ENCODE measurements at regions not wholly inside any gene's neighbourhood (a gene's known extent, or its start where the extent isn't known, plus 50 kb on each side); places are given as distances from the start of the nearest gene placed in this dataset.

DNA sequence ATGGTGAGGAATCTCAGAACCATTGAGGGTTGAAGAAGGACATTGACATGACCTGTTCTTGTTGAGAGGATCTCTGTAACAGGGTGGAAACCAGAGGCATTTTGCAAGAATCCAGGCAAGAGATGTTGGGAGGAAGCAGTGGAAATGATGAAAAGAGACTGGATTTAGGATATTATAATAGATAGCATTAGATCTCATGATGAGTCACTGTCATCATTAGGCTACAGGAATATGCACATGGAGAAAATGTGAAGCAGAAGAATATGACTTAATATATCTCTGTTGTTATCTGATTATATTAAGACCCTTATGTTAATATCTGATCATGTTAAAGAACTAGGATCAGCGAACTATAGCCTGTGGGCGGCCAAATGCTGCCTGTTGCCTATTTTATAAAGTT lies 393.0 kb upstream of the MTPN start:
- WGBS, 2 donors: 95 to 96% methylated on average over 2 of the region's 2 CpGs
- Histone ChIP-seq H3K4me1 (no peaks in the 10 kb centered on the region), H3K27me3 (no peaks in the 10 kb centered on the region), H3K4me3 (no peak overlapping the region), H3K27ac (no peak overlapping the region), H3K9me3 (no peaks in the 10 kb centered on the region), H3K36me3 (no peaks in the 10 kb centered on the region)
- TF ChIP-seq EP300 (IDR thresholded peaks at IDR 0.05): no peak
- ATAC-seq (ENCODE audit: low FRiP score in 2 of 2): no peak
- no peak for DNase-seq

DNA sequence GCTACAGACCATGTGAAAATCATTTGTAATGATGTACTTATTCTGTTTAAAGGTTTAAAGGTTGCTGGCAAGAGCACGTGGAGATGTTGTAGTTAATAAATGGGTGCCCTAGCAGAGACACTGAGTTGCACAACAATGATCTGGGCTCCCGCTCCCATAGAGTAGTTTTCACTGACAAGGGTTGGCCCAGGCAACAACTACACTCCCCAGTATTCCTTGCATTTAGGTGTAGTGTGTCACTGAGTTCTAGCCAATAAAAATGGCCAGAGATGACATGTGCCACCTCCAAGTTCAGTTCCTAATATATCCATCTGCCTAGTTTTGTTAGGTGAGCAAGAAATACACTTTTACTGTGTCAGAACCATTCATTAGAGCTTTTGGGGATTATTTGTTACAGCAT lies 392.1 kb upstream of the MTPN start:
- WGBS, 2 donors: 78 to 81% methylated on average over 2 of the region's 2 CpGs
- Histone ChIP-seq H3K27ac (no peak overlapping the region), H3K36me3 (no peaks in the 10 kb centered on the region), H3K9me3 (no peaks in the 10 kb centered on the region), H3K27me3 (no peaks in the 10 kb centered on the region), H3K4me3 (no peak overlapping the region), H3K4me1 (no peaks in the 10 kb centered on the region)
- no peak for DNase-seq
- no peak for ATAC-seq (ENCODE audit: low FRiP score in 2 of 2)
- no peak for TF ChIP-seq EP300 (IDR thresholded peaks at IDR 0.05)
- TF ChIP-seq POLR2A (IDR thresholded peaks at IDR 0.05): no peak
- TF ChIP-seq, protein P1, sequence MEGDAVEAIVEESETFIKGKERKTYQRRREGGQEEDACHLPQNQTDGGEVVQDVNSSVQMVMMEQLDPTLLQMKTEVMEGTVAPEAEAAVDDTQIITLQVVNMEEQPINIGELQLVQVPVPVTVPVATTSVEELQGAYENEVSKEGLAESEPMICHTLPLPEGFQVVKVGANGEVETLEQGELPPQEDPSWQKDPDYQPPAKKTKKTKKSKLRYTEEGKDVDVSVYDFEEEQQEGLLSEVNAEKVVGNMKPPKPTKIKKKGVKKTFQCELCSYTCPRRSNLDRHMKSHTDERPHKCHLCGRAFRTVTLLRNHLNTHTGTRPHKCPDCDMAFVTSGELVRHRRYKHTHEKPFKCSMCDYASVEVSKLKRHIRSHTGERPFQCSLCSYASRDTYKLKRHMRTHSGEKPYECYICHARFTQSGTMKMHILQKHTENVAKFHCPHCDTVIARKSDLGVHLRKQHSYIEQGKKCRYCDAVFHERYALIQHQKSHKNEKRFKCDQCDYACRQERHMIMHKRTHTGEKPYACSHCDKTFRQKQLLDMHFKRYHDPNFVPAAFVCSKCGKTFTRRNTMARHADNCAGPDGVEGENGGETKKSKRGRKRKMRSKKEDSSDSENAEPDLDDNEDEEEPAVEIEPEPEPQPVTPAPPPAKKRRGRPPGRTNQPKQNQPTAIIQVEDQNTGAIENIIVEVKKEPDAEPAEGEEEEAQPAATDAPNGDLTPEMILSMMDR (IDR thresholded peaks at IDR 0.05): no peak
- no peak for TF ChIP-seq POLR2AphosphoS5 (IDR thresholded peaks at IDR 0.05)

DNA sequence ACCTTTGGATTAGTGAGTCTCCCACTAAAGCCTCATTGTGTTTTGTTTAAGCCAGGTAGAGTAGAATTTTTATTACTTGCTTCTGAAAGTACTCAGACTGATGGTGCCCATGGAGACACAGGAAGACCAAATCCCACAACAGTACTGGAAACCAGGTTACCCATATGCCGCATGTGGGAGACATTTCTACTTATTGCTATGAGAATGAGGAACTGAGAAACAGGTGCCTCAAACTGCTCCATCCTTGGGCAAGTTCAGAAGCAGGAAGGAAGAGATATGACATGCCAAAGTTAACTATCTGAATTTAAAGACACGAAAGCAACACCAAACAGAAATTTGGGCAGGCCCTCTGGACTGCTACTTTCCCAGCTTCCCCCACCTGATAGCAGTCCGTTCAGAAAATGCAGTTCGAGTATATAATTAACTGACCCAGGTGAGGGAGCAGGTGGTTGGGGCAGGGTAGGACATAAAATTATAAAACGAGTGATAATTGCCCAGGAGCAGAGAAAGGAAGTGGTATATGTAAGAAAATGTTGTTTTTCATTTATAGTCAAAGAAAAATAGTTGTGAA lies 382.3 kb upstream of the MTPN start:
- DNase-seq (no peak), ATAC-seq (ENCODE audit: low FRiP score in 2 of 2) (no peak)
- 64 to 70% methylated on average over 5 of the region's 5 CpGs for WGBS, 2 donors
- no peak for TF ChIP-seq POLR2AphosphoS5 (IDR thresholded peaks at IDR 0.05)
- TF ChIP-seq, protein P1 (IDR thresholded peaks at IDR 0.05): no peak
- TF ChIP-seq EP300 (IDR thresholded peaks at IDR 0.05): no peak
- TF ChIP-seq POLR2A (IDR thresholded peaks at IDR 0.05): no peak
- no peaks in the 10 kb centered on the region for H3K36me3 ChIP-seq
- H3K27me3 ChIP-seq: no peaks in the 10 kb centered on the region
- H3K27ac ChIP-seq: no peak overlapping the region
- no peaks in the 10 kb centered on the region for H3K9me3 ChIP-seq
- no peak overlapping the region for H3K4me3 ChIP-seq
- no peaks in the 10 kb centered on the region for H3K4me1 ChIP-seq

DNA sequence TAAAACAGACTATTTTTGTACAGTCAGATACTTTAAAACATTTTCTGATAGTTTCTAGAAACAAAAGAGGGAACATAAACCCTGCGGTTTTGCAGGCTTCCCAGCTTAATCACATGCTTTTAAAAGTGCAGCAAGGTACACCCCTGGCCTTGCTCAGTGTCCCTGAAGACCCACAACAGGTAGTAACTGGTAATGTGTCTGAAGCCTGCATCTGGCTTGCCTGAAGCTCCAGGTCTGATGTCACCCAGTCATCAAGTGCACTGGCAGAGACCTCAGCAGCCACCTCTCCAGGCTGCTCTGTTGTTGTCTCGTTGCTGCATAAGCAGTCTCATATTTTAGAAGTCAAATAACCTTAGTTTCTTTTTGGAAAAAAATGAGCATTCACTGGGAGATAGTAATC lies 376.1 kb upstream of the MTPN start:
- ATAC-seq (ENCODE audit: low FRiP score in 2 of 2) (no peak), DNase-seq (no peak)
- TF ChIP-seq, protein P1 (IDR thresholded peaks at IDR 0.05): no peak
- TF ChIP-seq EP300 (IDR thresholded peaks at IDR 0.05): no peak
- no peak for TF ChIP-seq POLR2A (IDR thresholded peaks at IDR 0.05)
- no peak for TF ChIP-seq POLR2AphosphoS5 (IDR thresholded peaks at IDR 0.05)
- no peaks in the 10 kb centered on the region for H3K27me3 ChIP-seq
- no peaks in the 10 kb centered on the region for H3K4me1 ChIP-seq
- H3K4me3 ChIP-seq: no peak overlapping the region
- H3K27ac ChIP-seq: no peak overlapping the region
- WGBS, 2 donors: 48 to 66% methylated on average over 2 of the region's 2 CpGs
- no peaks in the 10 kb centered on the region for H3K9me3 ChIP-seq
- no peaks in the 10 kb centered on the region for H3K36me3 ChIP-seq

DNA sequence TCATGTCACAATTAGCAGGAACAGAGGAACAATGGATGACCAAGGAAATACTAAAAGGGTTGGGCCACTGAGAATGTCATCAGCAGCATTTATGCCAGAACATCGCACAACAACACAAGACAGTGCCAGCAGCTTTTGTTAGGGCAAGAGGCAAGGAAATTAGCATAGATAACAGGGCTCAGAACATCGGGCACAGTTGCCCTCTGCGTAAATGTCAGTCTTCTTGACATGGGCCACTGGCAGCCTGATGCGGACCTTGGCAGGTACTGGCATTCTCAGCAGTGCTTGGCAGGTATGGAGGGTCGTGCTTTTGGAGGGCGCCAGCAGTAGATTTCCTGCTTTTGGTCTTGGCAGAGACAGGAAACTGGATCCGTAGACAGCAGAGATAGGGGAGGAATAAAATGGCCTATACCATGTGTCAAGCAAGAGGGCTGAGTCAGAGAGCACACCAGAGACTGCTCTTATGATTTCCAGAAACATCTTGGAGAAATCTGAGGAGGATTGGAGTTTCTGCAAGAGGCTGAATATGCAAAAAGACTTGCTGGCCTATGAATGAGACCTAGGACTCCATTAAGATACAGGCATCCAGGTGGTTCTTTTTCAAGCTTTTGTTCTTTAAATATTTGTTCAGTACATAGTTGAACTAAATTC lies 371.5 kb upstream of the MTPN start:
- DNase-seq (no peak), ATAC-seq (ENCODE audit: low FRiP score in 2 of 2) (peak in 1 of 2 donors; percentile 21)
- Histone ChIP-seq H3K9me3 (no peaks in the 10 kb centered on the region), H3K27me3 (no peaks in the 10 kb centered on the region), H3K4me1 (no peaks in the 10 kb centered on the region), H3K4me3 (no peak overlapping the region), H3K27ac (no peak overlapping the region), H3K36me3 (no peaks in the 10 kb centered on the region)
- WGBS, 2 donors: 70 to 80% methylated on average over 7 of the region's 7 CpGs
- TF ChIP-seq POLR2A (IDR thresholded peaks at IDR 0.05) (no peak), POLR2AphosphoS5 (IDR thresholded peaks at IDR 0.05) (no peak), EP300 (IDR thresholded peaks at IDR 0.05) (no peak)
- TF ChIP-seq, protein P1 (IDR thresholded peaks at IDR 0.05): no peak

Measured in upper lobe of left lung (tissue), 6 donors.